ENCODE measurements at regions not wholly inside any gene's neighbourhood (a gene's known extent, or its start where the extent isn't known, plus 50 kb on each side); places are given as distances from the start of the nearest gene placed in this dataset.

- Histone ChIP-seq H4K20me1 (ENCODE audit: insufficient read depth) (no peaks in the 10 kb centered on the region), H3K4me3 (replicated peaks in 1 of 2; ENCODE audit: low read depth in 1 of 2, low read length in 2 of 2) (no peak overlapping the region), H3K4me2 (ENCODE audit: low read length) (no peak overlapping the region), H3K9ac (ENCODE audit: low read length) (no peak overlapping the region), H3K27me3 (ENCODE audit: insufficient read depth, low read length) (no peaks in the 10 kb centered on the region), H3K4me1 (ENCODE audit: control insufficient read depth in 1 of 2, insufficient read depth in 2 of 2, low read length in 2 of 2) (peaks cover 3 to 6% of the 10 kb centered on the region in 2 experiments; a peak in 2 of 4 replicates), H3K79me2 (ENCODE audit: insufficient read depth, low read length) (no peaks in the 10 kb centered on the region), H3K9me2 (ENCODE audit: insufficient read depth) (no peaks in the 10 kb centered on the region), H3K27ac (ENCODE audit: low read depth, low read length) (no peak overlapping the region), H3K36me3 (ENCODE audit: control insufficient read depth in 1 of 2, insufficient read depth in 2 of 2, low read length in 2 of 2) (no peaks in the 10 kb centered on the region), H3K9me3 (ENCODE audit: control insufficient read depth in 1 of 2, insufficient read depth in 1 of 2, low read depth in 1 of 2, low read length in 2 of 2) (no peaks in the 10 kb centered on the region), H2AFZ (ENCODE audit: low read depth, low read length, poor library complexity, severe bottlenecking) (peak overlapping the region; percentile 75)
- POLR2A ChIA-PET, result no interaction called here
- RAD21 ChIA-PET (ENCODE audit: low non-redundant PET in 1 of 2, low total read pairs in 2 of 2, uncharacterized antibody in 2 of 2, unreplicated experiment in 2 of 2), result no interaction called here
- CTCF ChIA-PET, result no interaction called here
- ATAC-seq, result no peak
- BruUV-seq (replicated peaks), result no TSS peak
- intact Hi-C loops (cut with micrococcal nuclease), result no loop called here
- DNase-seq (ENCODE audit: low read depth, low spot score), result no peak
- TF ChIP-seq EZH2 (IDR thresholded peaks at IDR 0.05) (no peak), EGR1 (IDR thresholded peaks at IDR 0.05; ENCODE audit: low read depth) (no peak), POLR2AphosphoS5 (IDR thresholded peaks at IDR 0.05; ENCODE audit: low read depth, low read length) (no peak), RAD21 (IDR thresholded peaks at IDR 0.05; ENCODE audit: low read depth) (no peak), EZH2phosphoT487 (IDR thresholded peaks at IDR 0.05; ENCODE audit: borderline replicate concordance) (no peak), TCF7L2 (IDR thresholded peaks at IDR 0.05; ENCODE audit: borderline replicate concordance, extremely low read depth, insufficient read depth, insufficient read length) (no peak), CEBPB (IDR thresholded peaks at IDR 0.05; ENCODE audit: low read depth) (no peak), ZFX (IDR thresholded peaks at IDR 0.05) (no peak), CBX3 (IDR thresholded peaks at IDR 0.05; ENCODE audit: low read depth) (no peak), ZBTB33 (IDR thresholded peaks at IDR 0.05; ENCODE audit: extremely low read depth, insufficient replicate concordance, low read length) (no peak), SRF (IDR thresholded peaks at IDR 0.05; ENCODE audit: low read depth) (no peak), ZNF274 (IDR thresholded peaks at IDR 0.05; ENCODE audit: low read depth, low read length) (no peak)
These were observed 453.3 kb downstream of the RFPL4B start for GRCh38 chr6:112800439-112800838.
